ENCODE measurements at regions not wholly inside any gene's neighbourhood (a gene's known extent, or its start where the extent isn't known, plus 50 kb on each side); places are given as distances from the start of the nearest gene placed in this dataset.

- Histone ChIP-seq H3K9ac (replicated peaks; ENCODE audit: extremely low read depth, insufficient read depth, low read length) (no peak overlapping the region), H3K9me3 (replicated peaks; ENCODE audit: control insufficient read depth, insufficient read depth, low read length) (no peaks in the 10 kb centered on the region), H4K20me1 (replicated peaks; ENCODE audit: control insufficient read depth, extremely low read depth, insufficient read depth, low read length) (no peaks in the 10 kb centered on the region), H3K4me1 (ENCODE audit: control insufficient read depth, extremely low read depth, insufficient read depth, low read length) (no peaks in the 10 kb centered on the region), H3K79me2 (ENCODE audit: control insufficient read depth, insufficient read depth, low read length) (no peaks in the 10 kb centered on the region), H3K4me2 (ENCODE audit: insufficient read depth, low read length) (no peak overlapping the region), H3K4me3 (replicated peaks in 1 of 3; ENCODE audit: insufficient read depth in 1 of 3, low read depth in 1 of 3, low read length in 3 of 3) (no peak overlapping the region), H3K27me3 (ENCODE audit: control insufficient read depth in 2 of 2, insufficient read depth in 2 of 2, low read length in 2 of 2) (no peaks in the 10 kb centered on the region), H3K36me3 (ENCODE audit: control insufficient read depth in 2 of 2, extremely low read depth in 1 of 2, insufficient read depth in 2 of 2, low read length in 2 of 2) (no peaks in the 10 kb centered on the region), H3K9me1 (replicated peaks; ENCODE audit: control insufficient read depth, extremely low read depth, insufficient read depth, low read length) (no peaks in the 10 kb centered on the region), H3K27ac (ENCODE audit: insufficient read depth, low read depth, low read length) (no peak overlapping the region), H2AFZ (ENCODE audit: low read depth, low read length) (no peak overlapping the region)
- intact Hi-C loops (cut with micrococcal nuclease) = no loop called here
- POLR2A ChIA-PET = no interaction called here
- FAIRE-seq (no peak), DNase-seq (ENCODE audit: low read depth, low spot score) (no peak)
- CTCF ChIA-PET = no interaction called here
- TF ChIP-seq GATA2 (IDR thresholded peaks at IDR 0.05; ENCODE audit: insufficient read depth, insufficient read length, low read depth, low read length) (no peak), EZH2 (IDR thresholded peaks at IDR 0.05; ENCODE audit: borderline replicate concordance, low read depth, low read length, severe bottlenecking) (no peak), MAX (IDR thresholded peaks at IDR 0.05; ENCODE audit: insufficient read depth, insufficient read length) (no peak), CTCF (IDR thresholded peaks at IDR 0.05; ENCODE audit: extremely low read depth in 1 of 2, insufficient read depth in 1 of 2, low read depth in 1 of 2, low read length in 2 of 2) (no peak), POLR2AphosphoS5 (IDR thresholded peaks at IDR 0.05; ENCODE audit: insufficient read depth, low read depth, low read length) (no peak), MYC (IDR thresholded peaks at IDR 0.05; ENCODE audit: low read depth, low read length) (no peak), FOS (IDR thresholded peaks at IDR 0.05; ENCODE audit: borderline replicate concordance, insufficient read depth, low read length) (no peak)
- dilution Hi-C loops (cut with MboI; ENCODE audit: extremely low pct_ligation_motif_present, low sequenced_read_pairs) = no loop called here
- no TSS peak for BruUV-seq (replicated peaks)
Measured at GRCh38 chr6:22673474-22673873, 104.1 kb downstream of the HDGFL1 start.
